Vagina (tissue), 2 donors: ENCODE measurements at regions not wholly inside any gene's neighbourhood (a gene's known extent, or its start where the extent isn't known, plus 50 kb on each side); places are given as distances from the start of the nearest gene placed in this dataset.

Experiments used
- POLR2A ChIP-seq, 2 donors: fragments of 450-650 bp; IDR thresholded peaks; one replicate each; pipeline ENCODE4 v1.6.1; 2017; ENCODE audit warnings: antibody characterized with exemption in 2 of 2, mild to moderate bottlenecking in 2 of 2, moderate library complexity in 2 of 2
- POLR2AphosphoS5 ChIP-seq, 2 donors: sonication (generic); formaldehyde crosslinking; IDR thresholded peaks; one replicate each; pipeline ENCODE4 v1.9.0; 2017; ENCODE audit warnings: antibody characterized with exemption in 2 of 2, mild to moderate bottlenecking in 2 of 2, low read depth in 1 of 2; ENCODE audit not compliant: insufficient read depth in 1 of 2
- TF ChIP-seq, protein P1 (sequence below), 3 experiments: fragments of 450-650 bp in 2 of 3; fragments of 200-600 bp in 1 of 3; sonication (generic) in 1 of 3; IDR thresholded peaks; one replicate each; pipeline ENCODE4 v1.5.1; 2017 to 2019; ENCODE audit warnings: antibody characterized with exemption in 3 of 3, mild to moderate bottlenecking in 2 of 3, moderate library complexity in 2 of 3

DNA sequence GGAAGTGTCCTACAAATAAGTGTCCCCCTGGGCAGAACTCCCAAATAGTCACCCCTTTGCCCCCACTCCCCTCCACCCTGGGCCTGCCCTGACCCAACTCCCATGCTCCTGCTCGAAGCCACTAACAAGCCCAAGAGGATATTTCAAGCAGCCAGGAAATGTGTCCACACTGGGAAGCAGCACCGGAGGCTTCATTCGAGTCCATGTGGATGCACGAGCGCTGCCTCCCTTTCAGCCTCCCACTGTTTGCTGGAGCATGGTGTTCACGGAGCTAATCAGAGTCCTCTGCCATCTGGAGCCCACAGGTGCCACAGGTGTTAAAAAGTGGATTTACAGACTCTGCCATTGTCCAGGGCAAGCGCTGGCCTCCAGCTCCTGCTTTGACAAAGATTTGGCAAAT is 177.6 kb downstream of the TTLL2 start:
- TF ChIP-seq, protein P1, sequence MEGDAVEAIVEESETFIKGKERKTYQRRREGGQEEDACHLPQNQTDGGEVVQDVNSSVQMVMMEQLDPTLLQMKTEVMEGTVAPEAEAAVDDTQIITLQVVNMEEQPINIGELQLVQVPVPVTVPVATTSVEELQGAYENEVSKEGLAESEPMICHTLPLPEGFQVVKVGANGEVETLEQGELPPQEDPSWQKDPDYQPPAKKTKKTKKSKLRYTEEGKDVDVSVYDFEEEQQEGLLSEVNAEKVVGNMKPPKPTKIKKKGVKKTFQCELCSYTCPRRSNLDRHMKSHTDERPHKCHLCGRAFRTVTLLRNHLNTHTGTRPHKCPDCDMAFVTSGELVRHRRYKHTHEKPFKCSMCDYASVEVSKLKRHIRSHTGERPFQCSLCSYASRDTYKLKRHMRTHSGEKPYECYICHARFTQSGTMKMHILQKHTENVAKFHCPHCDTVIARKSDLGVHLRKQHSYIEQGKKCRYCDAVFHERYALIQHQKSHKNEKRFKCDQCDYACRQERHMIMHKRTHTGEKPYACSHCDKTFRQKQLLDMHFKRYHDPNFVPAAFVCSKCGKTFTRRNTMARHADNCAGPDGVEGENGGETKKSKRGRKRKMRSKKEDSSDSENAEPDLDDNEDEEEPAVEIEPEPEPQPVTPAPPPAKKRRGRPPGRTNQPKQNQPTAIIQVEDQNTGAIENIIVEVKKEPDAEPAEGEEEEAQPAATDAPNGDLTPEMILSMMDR (IDR thresholded peaks at IDR 0.05) = no peak
- TF ChIP-seq POLR2AphosphoS5 (IDR thresholded peaks at IDR 0.05; ENCODE audit: insufficient read depth in 1 of 2, low read depth in 1 of 2) (no peak), POLR2A (IDR thresholded peaks at IDR 0.05) (no peak)
